Hindlimb muscle (tissue), 1 donor: ENCODE measurements at regions not wholly inside any gene's neighbourhood (a gene's known extent, or its start where the extent isn't known, plus 50 kb on each side); places are given as distances from the start of the nearest gene placed in this dataset.

Experiments
- DNase-seq: peaks from one replicate; pipeline ENCODE4 v3.0.0-alpha.2; 2013

GRCh38 chr15:72919936-72920465, 132.3 kb upstream of the NEO1 start:
- DNase-seq: no peak

- DNase-seq: no peak
Observed at GRCh38 chr15:72916897-72917296, 133.3 kb upstream of the ADPGK start.

GRCh38 chr15:72916378-72916777, 132.8 kb upstream of the ADPGK start:
- no peak for DNase-seq

- DNase-seq: no peak
Observed at GRCh38 chr15:72915843-72916242, 132.3 kb upstream of the ADPGK start.

GRCh38 chr15:72912996-72913395, 129.4 kb upstream of the ADPGK start:
- DNase-seq: no peak

- no peak for DNase-seq
Observed at GRCh38 chr15:72912121-72912520, 128.6 kb upstream of the ADPGK start.

GRCh38 chr15:72911626-72912025, 128.1 kb upstream of the ADPGK start:
- no peak for DNase-seq

- DNase-seq: no peak
Observed at GRCh38 chr15:72908713-72909112, 125.2 kb upstream of the ADPGK start.

GRCh38 chr15:72907733-72908132, 124.2 kb upstream of the ADPGK start:
- no peak for DNase-seq

GRCh38 chr15:72902919-72903260, 119.3 kb upstream of the ADPGK start:
- no peak for DNase-seq

- peak; percentile 51 for DNase-seq
Observed at GRCh38 chr15:72902245-72902918, 118.8 kb upstream of the ADPGK start.

- DNase-seq: no peak
Observed at GRCh38 chr15:72892986-72893385, 109.4 kb upstream of the ADPGK start.

GRCh38 chr15:72890043-72890442, 106.5 kb upstream of the ADPGK start:
- peak; percentile 18 for DNase-seq

- DNase-seq: no peak
Observed at GRCh38 chr15:72889545-72889944, 106.0 kb upstream of the ADPGK start.

- no peak for DNase-seq
Observed at GRCh38 chr15:72888811-72889210, 105.3 kb upstream of the ADPGK start.

GRCh38 chr15:72888211-72888610, 104.7 kb upstream of the ADPGK start:
- no peak for DNase-seq

GRCh38 chr15:72887376-72887775, 103.8 kb upstream of the ADPGK start:
- DNase-seq: no peak

- no peak for DNase-seq
Observed at GRCh38 chr15:72884311-72884710, 100.8 kb upstream of the ADPGK start.

GRCh38 chr15:72873379-72874233, 90.0 kb upstream of the ADPGK start:
- peak; percentile 40 for DNase-seq

GRCh38 chr15:72872066-72872845, 88.7 kb upstream of the ADPGK start:
- DNase-seq: no peak

- DNase-seq: no peak
Observed at GRCh38 chr15:72866866-72867616, 83.5 kb upstream of the ADPGK start.

GRCh38 chr15:72866182-72866581, 82.6 kb upstream of the ADPGK start:
- no peak for DNase-seq
